Common myeloid progenitor, CD34-positive (primary cell): ENCODE measurements at regions not wholly inside any gene's neighbourhood (a gene's known extent, or its start where the extent isn't known, plus 50 kb on each side); places are given as distances from the start of the nearest gene placed in this dataset.

Experiments used
- CTCF ChIA-PET: fragments of 350-600 bp; sonication (Branson Sonifier 250); formaldehyde crosslinking; loops from one replicate; lab custom pipeline; 2021; ENCODE audit warnings: antibody characterized with exemption; lab: Charles Lee
- POLR2A ChIA-PET: fragments of 350-600 bp; sonication (Branson Sonifier 250); formaldehyde crosslinking; loops from one replicate; lab custom pipeline; 2021; ENCODE audit warnings: antibody characterized with exemption; lab: Charles Lee
- DNase-seq, 3 donors: peaks; one replicate each; pipeline versions ENCODE4 v3.0.0 to v3.0.0-alpha.2; 2013
- H3K27ac ChIP-seq, 2 experiments: 1 replicate in 1 of 2; 2 replicates in 1 of 2; pipeline ENCODE4 v1.7.0; 2013; ENCODE audit warnings: inconsistent platforms in 2 of 2, low read length in 2 of 2, mild to moderate bottlenecking in 2 of 2, low read depth in 1 of 2, moderate library complexity in 1 of 2; ENCODE audit not compliant: severe bottlenecking in 2 of 2, insufficient read depth in 1 of 2, poor library complexity in 1 of 2
- H3K27me3 ChIP-seq, 5 experiments: replicated peaks in 2 of 5; 1 replicate in 3 of 5; 2 replicates in 2 of 5; pipeline versions ENCODE4 v1.6.1 to v1.7.0; 2013; ENCODE audit warnings: low read length in 4 of 5, mild to moderate bottlenecking in 2 of 5, moderate library complexity in 2 of 5, inconsistent platforms in 1 of 5; ENCODE audit not compliant: insufficient read depth in 5 of 5, control insufficient read depth in 4 of 5
- H3K36me3 ChIP-seq, 4 experiments: 1 replicate in 2 of 4; 2 replicates in 2 of 4; pipeline versions ENCODE4 v1.6.1 to v1.7.0; 2013; ENCODE audit warnings: low read length in 3 of 4, control low read depth in 1 of 4, mild to moderate bottlenecking in 1 of 4; ENCODE audit not compliant: control insufficient read depth in 4 of 4, insufficient read depth in 4 of 4
- H3K4me1 ChIP-seq, 4 experiments: 1 replicate in 3 of 4; 2 replicates in 1 of 4; pipeline versions ENCODE4 v1.6.1 to v1.7.1; 2013; ENCODE audit warnings: low read length in 3 of 4, mild to moderate bottlenecking in 3 of 4, control low read depth in 1 of 4, inconsistent platforms in 1 of 4, moderate library complexity in 1 of 4; ENCODE audit not compliant: control insufficient read depth in 4 of 4, insufficient read depth in 4 of 4; ENCODE audit errors: control extremely low read depth in 1 of 4
- H3K4me3 ChIP-seq, 7 experiments: 1 replicate in 4 of 7; 2 replicates in 3 of 7; pipeline versions ENCODE4 v1.5.1 to v1.7.0; 2013; ENCODE audit warnings: mild to moderate bottlenecking in 7 of 7, low read length in 6 of 7, moderate library complexity in 6 of 7, inconsistent platforms in 2 of 7, low read depth in 2 of 7, control low read depth in 1 of 7; ENCODE audit not compliant: insufficient read depth in 4 of 7, control insufficient read depth in 1 of 7; ENCODE audit errors: extremely low read depth in 1 of 7
- H3K9me3 ChIP-seq, 5 experiments: 1 replicate in 4 of 5; 2 replicates in 1 of 5; pipeline versions ENCODE4 v1.6.1 to v1.7.1; 2013; ENCODE audit warnings: low read length in 4 of 5, mild to moderate bottlenecking in 2 of 5, inconsistent platforms in 1 of 5, low read depth in 1 of 5, moderate library complexity in 1 of 5; ENCODE audit not compliant: control insufficient read depth in 4 of 5, insufficient read depth in 2 of 5; ENCODE audit errors: control extremely low read depth in 1 of 5
- WGBS: methylation state at CpG from one replicate; pipeline ENCODE4 v1.1.5; 2013; ENCODE audit not compliant: insufficient coverage; 5-methylcytosine and 5-hydroxymethylcytosine counted together

DNA sequence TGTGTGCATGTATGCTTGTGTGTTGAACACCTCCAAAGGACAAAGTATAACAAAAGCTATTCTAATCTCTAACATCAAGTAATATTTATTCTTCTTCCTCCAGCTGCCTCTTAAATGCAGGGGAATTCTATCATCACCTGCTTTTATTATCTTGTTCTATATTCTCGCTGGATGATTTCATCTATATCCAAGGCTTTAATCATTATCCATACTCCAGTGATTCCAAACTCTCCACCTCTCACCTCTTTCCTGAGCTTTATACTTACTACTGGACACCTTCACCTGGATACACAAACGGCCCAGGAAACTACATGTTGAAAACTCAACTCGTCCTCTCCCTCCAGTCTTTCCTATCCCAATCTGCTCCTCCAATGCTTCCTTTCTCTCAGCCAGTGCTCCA, 418.6 kb downstream of the KLF5 start:
- Histone ChIP-seq H3K9me3 (no peaks in the 10 kb centered on the region), H3K27ac (no peak overlapping the region), H3K4me3 (no peak overlapping the region), H3K4me1 (no peaks in the 10 kb centered on the region), H3K27me3 (no peaks in the 10 kb centered on the region), H3K36me3 (no peaks in the 10 kb centered on the region)
- WGBS, result 94% methylated on average over 3 of the region's 3 CpGs
- CTCF ChIA-PET, result interaction anchor here (0.5 kb wide), 1 partner anchor 309 kb away, joined by 3 read pairs; no protein-coding TSS in a partner anchor
- POLR2A ChIA-PET, result no interaction called here
- no peak for DNase-seq

- Histone ChIP-seq H3K27me3 (no peaks in the 10 kb centered on the region), H3K9me3 (no peaks in the 10 kb centered on the region), H3K27ac (no peak overlapping the region), H3K4me3 (no peak overlapping the region), H3K4me1 (no peaks in the 10 kb centered on the region), H3K36me3 (no peaks in the 10 kb centered on the region)
- POLR2A ChIA-PET, result no interaction called here
- 88% methylated on average over 1 of the region's 2 CpGs for WGBS
- CTCF ChIA-PET, result no interaction called here
- DNase-seq, result no peak
Observed at GRCh38 chr13:73473016-73473415, 414.2 kb downstream of the KLF5 start.

GRCh38 chr13:73467125-73467524, 408.3 kb downstream of the KLF5 start:
- H3K4me1 ChIP-seq, result peaks cover 0 to 13% (median 0%) of the 10 kb centered on the region in 4 experiments
- no peak for DNase-seq
- no peaks in the 10 kb centered on the region for H3K36me3 ChIP-seq
- H3K9me3 ChIP-seq, result no peaks in the 10 kb centered on the region
- POLR2A ChIA-PET, result no interaction called here
- no peak overlapping the region for H3K27ac ChIP-seq
- H3K27me3 ChIP-seq, result no peaks in the 10 kb centered on the region
- H3K4me3 ChIP-seq, result no peak overlapping the region
- CTCF ChIA-PET, result interaction anchor here (0.6 kb wide), 1 partner anchor 144 kb away, joined by 4 read pairs; no protein-coding TSS in a partner anchor
- WGBS, result 94% methylated on average over 2 of the region's 2 CpGs

GRCh38 chr13:73466561-73466960, 407.8 kb downstream of the KLF5 start:
- no peak overlapping the region for H3K27ac ChIP-seq
- H3K9me3 ChIP-seq, result no peaks in the 10 kb centered on the region
- peaks cover 0 to 13% (median 0%) of the 10 kb centered on the region in 4 experiments for H3K4me1 ChIP-seq
- no peak for DNase-seq
- no peak overlapping the region for H3K4me3 ChIP-seq
- no peaks in the 10 kb centered on the region for H3K27me3 ChIP-seq
- no peaks in the 10 kb centered on the region for H3K36me3 ChIP-seq
- WGBS, result 86% methylated on average over 4 of the region's 4 CpGs
- CTCF ChIA-PET, result no interaction called here
- POLR2A ChIA-PET, result no interaction called here

GRCh38 chr13:73465617-73465971, 406.8 kb downstream of the KLF5 start:
- no peaks in the 10 kb centered on the region for H3K36me3 ChIP-seq
- H3K27ac ChIP-seq, result no peak overlapping the region
- H3K27me3 ChIP-seq, result no peaks in the 10 kb centered on the region
- H3K4me1 ChIP-seq, result peaks cover 0 to 13% (median 0%) of the 10 kb centered on the region in 4 experiments
- H3K9me3 ChIP-seq, result no peaks in the 10 kb centered on the region
- no peak overlapping the region for H3K4me3 ChIP-seq
- ChIA-PET CTCF (no interaction called here), POLR2A (no interaction called here)
- WGBS, result no CpG with 5 or more reads among the region's 3 CpGs
- DNase-seq, result peak; percentile 22 to 72 (median 53)

DNA sequence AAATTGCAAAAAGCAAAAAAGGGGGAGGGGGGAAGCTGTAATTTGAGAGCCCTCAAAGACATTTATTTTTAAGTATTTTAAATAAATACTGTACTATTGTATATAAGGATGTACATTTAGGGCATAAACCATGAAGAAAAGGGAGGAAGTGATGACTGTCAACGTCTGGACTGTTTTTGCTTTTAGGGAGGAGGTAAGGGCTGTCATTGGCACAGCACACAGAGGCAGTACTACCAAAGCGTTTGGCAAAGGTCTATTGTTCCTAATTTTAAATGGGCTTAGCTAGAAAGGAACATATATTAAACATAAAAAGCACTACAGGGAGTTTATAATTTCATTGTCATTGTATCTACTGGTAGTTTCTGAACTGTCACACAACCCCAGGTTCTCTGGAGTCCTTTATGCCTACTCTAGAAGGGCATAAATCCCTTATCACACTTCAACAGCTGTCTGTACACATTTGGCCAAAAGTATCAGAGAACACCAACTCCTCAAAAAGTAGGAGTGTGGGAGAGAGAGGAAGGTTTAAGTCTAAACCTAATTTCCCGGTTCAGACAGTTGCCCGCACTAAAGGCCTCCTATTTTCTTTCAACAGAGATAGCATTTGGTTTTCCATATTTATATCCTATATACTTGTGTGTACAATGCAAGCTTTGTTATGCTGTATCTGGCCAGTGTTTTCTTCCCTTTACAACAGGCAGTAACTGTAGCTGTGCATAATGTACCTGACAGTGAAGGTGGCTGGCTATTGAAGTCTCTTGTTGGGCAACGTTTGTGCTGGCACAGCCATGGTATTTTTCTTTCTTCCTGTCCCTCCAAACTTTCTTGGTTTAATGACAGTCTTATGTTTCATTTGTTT, 406.2 kb downstream of the KLF5 start:
- DNase-seq, result peak; percentile 18 to 82 (median 48)
- Histone ChIP-seq H3K27me3 (no peaks in the 10 kb centered on the region), H3K36me3 (no peaks in the 10 kb centered on the region), H3K27ac (no peak overlapping the region), H3K9me3 (no peaks in the 10 kb centered on the region), H3K4me3 (no peak overlapping the region), H3K4me1 (peaks cover 0 to 13% (median 0%) of the 10 kb centered on the region in 4 experiments)
- CTCF ChIA-PET, result no interaction called here
- 0% methylated on average over 1 of the region's 5 CpGs for WGBS
- POLR2A ChIA-PET, result no interaction called here

DNA sequence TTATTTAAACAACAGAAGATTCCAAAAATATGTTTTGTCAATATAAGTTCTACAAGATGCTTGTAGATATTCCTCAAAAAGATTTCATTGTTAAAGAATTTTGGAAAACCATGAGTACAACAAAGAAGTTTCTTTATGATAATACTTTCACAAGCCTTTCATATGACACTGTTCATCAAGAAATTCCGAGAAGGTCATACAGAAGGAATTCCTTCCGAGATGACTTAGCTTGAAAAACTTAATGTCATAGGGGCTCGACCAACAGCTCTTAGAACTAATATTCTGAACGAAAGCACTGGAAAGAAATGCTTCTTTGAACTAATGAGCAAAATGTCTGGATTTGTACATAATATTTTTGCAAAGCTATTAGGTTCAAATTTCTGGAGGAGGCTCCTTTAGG, 403.4 kb downstream of the KLF5 start:
- Histone ChIP-seq H3K36me3 (no peaks in the 10 kb centered on the region), H3K27me3 (no peaks in the 10 kb centered on the region), H3K4me3 (no peak overlapping the region), H3K4me1 (peaks cover 0 to 13% (median 0%) of the 10 kb centered on the region in 4 experiments), H3K9me3 (no peaks in the 10 kb centered on the region), H3K27ac (no peak overlapping the region)
- ChIA-PET POLR2A (no interaction called here), CTCF (no interaction called here)
- DNase-seq, result no peak
- 100% methylated on average over 4 of the region's 4 CpGs for WGBS
